ENCODE measurements at regions not wholly inside any gene's neighbourhood (a gene's known extent, or its start where the extent isn't known, plus 50 kb on each side); places are given as distances from the start of the nearest gene placed in this dataset.

DNA sequence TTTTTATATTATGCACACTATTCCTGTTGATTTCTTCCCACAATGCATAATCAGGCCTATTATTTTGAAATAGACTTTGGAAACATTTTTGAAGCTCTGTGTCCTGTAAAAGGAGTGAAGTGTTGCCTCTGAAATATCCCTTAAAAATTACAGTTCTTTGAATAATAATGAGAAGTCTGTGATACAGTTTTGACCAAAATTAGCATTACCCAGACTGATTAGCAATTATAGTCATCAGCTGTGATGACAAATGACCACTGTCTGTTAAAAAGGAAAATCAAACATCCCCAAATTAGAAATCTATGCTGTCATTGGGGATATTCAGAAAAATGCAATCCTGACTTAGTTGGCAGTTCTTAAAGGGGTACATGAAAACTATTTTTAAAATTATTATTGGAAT, 63.7 kb downstream of the PTGS2 start:
- no peak for TF ChIP-seq EP300 (IDR thresholded peaks at IDR 0.05; ENCODE audit: borderline replicate concordance in 1 of 2, control insufficient read depth in 1 of 2, low read depth in 2 of 2, low read length in 2 of 2)
- TF ChIP-seq HCFC1 (IDR thresholded peaks at IDR 0.05; ENCODE audit: low read length): no peak
